GM18907 (cell line): ENCODE measurements at regions not wholly inside any gene's neighbourhood (a gene's known extent, or its start where the extent isn't known, plus 50 kb on each side); places are given as distances from the start of the nearest gene placed in this dataset.
"Not testable (repeated sequence)": the region's sequence is repeated elsewhere in the genome, so short reads cannot be mapped to it uniquely, and the experiment has no call there.

Experiments
- ATAC-seq: cut with Tn5 transposase; IDR thresholded peaks from one replicate; pipeline ENCODE4 v1.9.1; 2021; ENCODE audit warnings: mild to moderate bottlenecking, moderate library complexity; ENCODE audit not compliant: unreplicated experiment

GRCh38 chr14:84963518-84963917 lies 566.4 kb upstream of the FLRT2 start:
- ATAC-seq, result no peak

GRCh38 chr14:84965279-84965678 lies 564.7 kb upstream of the FLRT2 start:
- ATAC-seq, result no peak

- ATAC-seq, result no peak
Measured at GRCh38 chr14:84969501-84969900, 560.4 kb upstream of the FLRT2 start.

GRCh38 chr14:84975241-84975902 lies 554.6 kb upstream of the FLRT2 start:
- ATAC-seq, result no peak

- ATAC-seq, result no peak
Measured at GRCh38 chr14:84976805-84977204, 553.1 kb upstream of the FLRT2 start.

GRCh38 chr14:84987042-84987441 lies 542.9 kb upstream of the FLRT2 start:
- no peak for ATAC-seq

- no peak for ATAC-seq
Measured at GRCh38 chr14:84988357-84988756, 541.6 kb upstream of the FLRT2 start.

- ATAC-seq, result no peak
Measured at GRCh38 chr14:84991021-84991420, 538.9 kb upstream of the FLRT2 start.

- ATAC-seq, result no peak
Measured at GRCh38 chr14:84998216-84998615, 531.7 kb upstream of the FLRT2 start.

- ATAC-seq, result no peak
Measured at GRCh38 chr14:85002846-85003245, 527.1 kb upstream of the FLRT2 start.

- no peak for ATAC-seq
Measured at GRCh38 chr14:85003805-85004204, 526.1 kb upstream of the FLRT2 start.

- no peak for ATAC-seq
Measured at GRCh38 chr14:85009506-85009905, 520.4 kb upstream of the FLRT2 start.

- no peak for ATAC-seq
Measured at GRCh38 chr14:85010186-85010585, 519.8 kb upstream of the FLRT2 start.

- no peak for ATAC-seq
Measured at GRCh38 chr14:85016496-85016895, 513.4 kb upstream of the FLRT2 start.

- ATAC-seq, result not testable (repeated sequence)
Measured at GRCh38 chr14:85023866-85024265, 506.1 kb upstream of the FLRT2 start.

- ATAC-seq, result no peak
Measured at GRCh38 chr14:85024931-85025330, 505.0 kb upstream of the FLRT2 start.

- no peak for ATAC-seq
Measured at GRCh38 chr14:85027681-85028370, 502.1 kb upstream of the FLRT2 start.

- no peak for ATAC-seq
Measured at GRCh38 chr14:85037411-85037810, 492.5 kb upstream of the FLRT2 start.

- no peak for ATAC-seq
Measured at GRCh38 chr14:85038526-85039352, 491.2 kb upstream of the FLRT2 start.

- no peak for ATAC-seq
Measured at GRCh38 chr14:85039353-85039626, 490.7 kb upstream of the FLRT2 start.

GRCh38 chr14:85040046-85040685 lies 489.8 kb upstream of the FLRT2 start:
- ATAC-seq, result no peak

GRCh38 chr14:85041618-85042017 lies 488.3 kb upstream of the FLRT2 start:
- ATAC-seq, result no peak
